AG20443 (cell line): ENCODE measurements at regions not wholly inside any gene's neighbourhood (a gene's known extent, or its start where the extent isn't known, plus 50 kb on each side); places are given as distances from the start of the nearest gene placed in this dataset.
"Not testable (repeated sequence)": the region's sequence is repeated elsewhere in the genome, so short reads cannot be mapped to it uniquely, and the experiment has no call there.

Experiments
- DNase-seq: peaks from one replicate; pipeline ENCODE4 v3.0.0; 2012; ENCODE audit warnings: low spot score, mixed read lengths

DNA sequence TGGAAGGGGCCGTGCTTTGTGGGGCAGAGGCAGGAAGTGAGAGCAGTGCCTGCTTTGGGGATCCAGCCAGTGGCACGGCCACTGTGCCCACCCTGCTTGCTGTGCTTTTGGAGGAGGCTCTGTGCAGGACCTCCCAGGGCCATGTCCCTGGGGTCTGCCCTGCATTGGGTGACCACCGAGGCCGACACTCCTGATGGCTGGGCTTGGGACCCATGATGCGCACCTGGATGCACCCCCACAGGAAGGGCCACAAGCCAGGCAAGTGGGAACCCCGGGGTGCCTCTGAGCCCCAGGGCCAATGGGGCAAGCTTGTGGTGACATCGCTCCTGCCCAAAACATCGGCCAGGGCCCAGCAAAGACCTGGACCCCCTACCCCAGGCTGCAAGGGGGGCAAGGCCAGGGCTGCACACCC lies 738.6 kb upstream of the GJE1 start:
- no peak for DNase-seq

DNA sequence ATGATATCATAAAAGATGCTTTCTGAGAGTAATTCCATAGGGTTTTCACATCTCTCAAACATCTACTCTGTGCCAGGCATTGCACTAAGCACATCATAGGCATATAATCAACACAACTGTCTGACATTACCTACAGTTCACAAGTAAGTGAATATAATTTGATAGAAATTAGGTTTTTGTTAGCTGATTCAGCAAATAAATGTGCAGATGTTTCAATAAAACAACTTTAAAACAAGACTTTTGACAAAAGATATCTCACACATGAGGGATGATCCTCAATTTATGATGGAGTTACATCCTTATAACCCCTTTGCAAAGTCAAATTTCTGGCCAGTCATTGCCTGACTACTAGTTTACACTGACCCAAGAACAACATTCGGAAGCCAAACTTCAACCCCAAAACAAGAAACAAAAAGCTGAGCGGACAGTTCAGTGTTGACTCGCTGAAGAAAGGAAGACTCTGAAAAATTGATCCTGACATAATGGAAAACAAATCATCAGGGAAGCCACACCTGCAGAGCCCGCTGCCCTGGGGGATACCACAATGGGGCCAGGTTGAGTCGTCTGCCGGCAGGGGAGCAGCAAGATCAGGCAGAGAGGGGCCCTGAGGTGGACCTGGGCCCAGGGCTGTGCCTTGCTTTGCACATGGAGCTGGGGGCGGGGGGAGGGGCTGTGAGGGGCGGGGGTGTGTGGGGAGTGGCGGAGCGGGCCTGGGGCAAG lies 739.2 kb upstream of the GJE1 start:
- DNase-seq: no peak

DNA sequence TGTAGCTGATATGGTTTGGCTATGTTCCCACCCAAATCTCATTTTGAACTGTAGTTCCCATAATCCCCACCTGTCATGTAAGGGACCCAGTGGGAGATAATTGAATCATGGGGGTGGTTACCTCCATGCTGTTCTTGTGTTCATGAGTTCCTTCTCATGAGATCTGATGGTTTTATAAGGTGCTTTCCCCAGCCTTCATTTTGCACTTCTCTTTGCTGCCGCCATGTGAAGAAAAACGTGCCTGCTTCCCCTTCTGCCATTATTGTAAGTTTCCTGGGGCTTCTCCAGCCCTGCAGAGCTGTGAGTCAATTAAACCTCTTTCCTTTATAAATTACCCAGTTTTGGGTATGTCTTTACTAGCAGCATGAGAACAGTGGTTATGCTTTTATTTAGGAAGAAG lies 741.6 kb upstream of the GJE1 start:
- not testable (repeated sequence) for DNase-seq

DNA sequence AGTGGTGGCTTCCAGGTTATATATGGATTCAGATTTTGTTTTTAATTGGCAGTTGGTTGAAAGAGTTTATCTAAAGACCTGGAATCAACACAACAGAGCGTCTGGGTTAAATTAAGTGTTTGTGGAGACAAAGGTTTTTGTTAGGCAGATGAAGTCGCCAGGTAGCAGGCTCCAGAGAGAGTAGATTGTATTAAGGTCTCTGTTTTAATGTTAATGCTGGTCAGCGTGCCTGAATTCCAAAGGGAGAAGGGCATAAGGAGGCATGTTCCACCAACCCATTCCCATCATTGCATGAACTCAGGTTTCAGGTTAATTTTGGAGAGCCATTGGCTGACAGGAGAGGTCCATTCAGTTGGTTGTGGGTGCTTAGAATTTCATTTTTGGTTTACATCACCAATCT lies 744.1 kb upstream of the GJE1 start:
- DNase-seq: no peak

DNA sequence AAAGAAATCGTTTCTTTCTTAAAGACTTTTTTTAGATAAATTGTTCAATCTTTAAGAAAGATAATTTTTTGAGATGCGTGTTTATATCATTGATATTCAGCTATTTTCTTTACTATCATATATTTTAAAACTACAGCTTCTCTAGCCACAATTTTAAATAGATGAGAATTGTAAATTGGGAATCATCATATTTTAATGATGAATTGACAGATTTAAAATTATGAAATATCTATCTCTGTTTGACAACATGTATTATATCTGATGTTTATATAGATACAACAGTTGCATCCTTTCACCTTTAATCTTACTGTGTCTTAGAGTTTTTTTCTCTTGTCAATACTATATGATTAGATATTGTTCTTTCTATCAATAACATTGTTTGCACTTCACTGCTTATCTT lies 762.3 kb upstream of the GJE1 start:
- no peak for DNase-seq

DNA sequence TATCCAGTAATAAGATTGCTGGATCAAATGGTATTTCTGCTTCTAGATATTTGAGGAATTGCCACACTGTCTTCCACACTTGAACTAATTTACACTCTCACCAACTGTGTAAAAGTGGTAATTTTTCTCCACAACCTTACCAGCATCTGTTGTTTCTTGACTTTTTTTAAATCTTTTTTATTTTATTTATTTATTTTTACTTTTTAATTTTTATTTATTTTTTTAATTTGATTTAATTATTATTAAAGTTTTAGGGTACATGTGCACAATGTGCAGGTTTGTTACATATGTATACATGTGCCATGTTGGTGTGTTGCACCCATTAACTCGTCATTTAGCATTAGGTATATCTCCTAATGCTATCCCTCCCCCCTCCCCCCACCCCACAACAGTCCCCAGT lies 765.9 kb upstream of the GJE1 start:
- not testable (repeated sequence) for DNase-seq

DNA sequence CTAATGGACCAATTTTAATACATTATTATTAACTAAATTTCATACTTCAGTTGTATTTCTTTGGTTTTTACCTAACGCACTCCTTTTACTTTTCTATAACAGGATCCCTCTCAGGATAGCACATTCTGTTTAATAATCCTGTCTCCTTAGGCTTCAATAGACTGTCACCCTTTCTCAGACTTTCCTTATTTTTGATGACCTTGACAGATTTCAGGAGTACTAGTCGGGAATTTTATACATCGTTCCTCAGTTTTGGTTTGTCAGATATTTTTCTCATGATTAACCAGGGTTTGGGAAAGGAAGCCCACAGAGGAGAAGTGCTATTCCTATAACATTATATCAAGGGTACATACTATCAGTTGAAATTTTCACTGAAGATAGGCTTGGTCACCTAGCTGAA lies 768.0 kb upstream of the GJE1 start:
- no peak for DNase-seq

DNA sequence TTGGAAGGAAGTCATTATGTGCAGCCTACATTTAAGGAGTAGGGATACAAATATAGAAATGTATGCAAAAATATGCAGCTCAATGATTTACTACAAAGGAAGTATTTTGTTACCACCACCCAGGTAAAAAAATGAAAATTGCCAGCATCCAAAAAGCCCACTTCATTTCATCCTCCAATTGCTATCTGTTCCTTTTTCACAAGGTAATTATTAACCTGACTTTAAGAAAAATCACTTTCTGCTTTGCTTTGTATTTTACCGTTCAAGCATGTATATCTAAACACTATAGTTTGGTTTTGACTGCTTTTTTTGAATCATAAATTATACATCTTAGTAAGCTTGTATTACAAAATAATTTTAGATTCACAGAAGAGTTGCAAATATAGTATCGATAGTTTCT lies 768.5 kb upstream of the GJE1 start:
- DNase-seq: no peak

DNA sequence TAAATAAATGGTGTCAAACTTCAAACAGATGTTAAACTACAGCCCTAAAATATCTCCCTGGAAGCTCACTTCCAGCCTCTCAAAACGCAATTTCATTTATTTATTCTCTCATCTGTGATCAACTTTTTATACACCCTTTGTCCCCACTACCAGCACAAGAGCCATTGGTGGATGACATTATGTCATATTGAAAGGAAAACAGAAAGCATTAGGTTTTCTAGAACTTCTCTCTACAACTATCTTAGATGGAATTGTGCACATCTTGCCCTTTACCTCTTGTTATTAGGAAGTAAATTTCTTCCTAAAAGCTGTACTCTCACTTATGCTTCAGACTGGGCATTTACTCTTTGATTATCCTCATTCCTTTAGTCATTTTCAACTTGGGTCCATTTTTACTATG lies 771.2 kb upstream of the GJE1 start:
- DNase-seq: no peak

DNA sequence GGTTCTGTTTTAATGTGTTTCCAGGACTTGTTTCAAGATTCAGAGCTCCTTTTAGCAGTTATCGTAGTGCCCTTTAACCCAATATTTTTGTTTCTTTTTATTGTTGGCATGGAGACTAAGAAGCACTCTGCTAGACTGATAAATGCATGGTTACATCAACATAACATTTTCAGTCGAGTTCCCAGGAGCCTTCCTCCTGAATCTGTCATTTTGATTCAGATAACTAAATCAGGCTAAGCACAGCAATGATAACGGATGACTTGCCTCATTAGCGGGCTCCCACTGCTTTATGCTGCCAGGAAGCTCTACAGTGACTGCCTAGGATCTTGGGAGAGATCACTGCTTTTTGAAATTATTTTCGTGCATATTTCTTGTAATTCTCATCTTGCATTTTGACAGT lies 772.8 kb upstream of the GJE1 start:
- peak; percentile 7 for DNase-seq

DNA sequence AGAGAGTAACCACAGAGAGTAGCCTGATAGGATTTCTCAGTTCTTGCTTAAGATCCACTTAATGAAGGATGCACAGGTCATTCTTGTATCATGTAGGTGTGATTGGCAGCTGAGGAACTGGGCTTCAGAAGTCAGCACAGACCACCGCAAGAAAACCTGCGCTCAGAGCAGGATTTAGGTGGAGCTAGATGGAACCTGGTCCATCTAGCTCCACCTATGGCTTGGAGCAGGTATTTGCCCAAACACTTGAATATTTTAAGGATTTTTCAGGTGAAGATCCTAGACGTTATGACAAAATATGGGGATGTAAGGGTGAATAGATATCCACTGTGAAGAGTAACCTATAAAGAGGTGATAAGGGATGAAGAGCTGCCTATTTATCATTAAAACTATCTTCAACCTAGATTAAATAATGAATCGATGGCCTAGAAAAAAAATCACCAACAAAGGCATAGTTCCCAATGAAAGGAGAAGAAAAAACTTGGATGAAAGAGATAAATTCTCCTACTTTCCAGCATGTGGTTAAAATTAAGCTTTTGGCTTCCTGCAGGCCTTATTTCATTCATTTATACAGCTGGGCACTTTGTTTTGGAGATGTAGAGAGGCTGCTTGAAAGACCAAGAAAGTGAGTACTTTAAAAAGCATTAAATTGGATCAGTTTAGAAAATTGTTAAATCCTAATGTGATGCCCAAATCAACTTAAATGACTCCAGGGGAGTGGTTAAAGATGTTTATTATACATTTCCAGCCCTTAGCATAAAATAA lies 778.4 kb upstream of the GJE1 start:
- peak; percentile 6 for DNase-seq

DNA sequence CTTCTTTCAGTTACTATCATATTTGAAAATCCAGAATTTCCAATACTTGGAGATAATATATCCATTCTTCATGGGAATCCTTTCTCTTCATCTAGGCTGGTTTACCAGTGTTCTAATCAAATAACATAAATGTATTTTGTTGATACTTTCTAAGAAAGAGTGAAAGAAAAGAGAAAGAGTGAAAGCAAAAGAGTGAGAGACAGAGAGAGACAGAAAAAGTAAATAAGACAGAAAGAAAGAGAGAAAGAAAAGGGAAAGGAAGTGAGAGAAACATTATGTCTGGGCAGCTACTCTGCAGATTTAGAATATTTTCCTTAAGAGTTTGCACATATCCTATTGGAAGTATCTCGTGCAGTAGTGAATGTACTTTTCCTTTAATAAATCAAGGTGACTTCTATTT lies 781.0 kb upstream of the GJE1 start:
- no peak for DNase-seq

DNA sequence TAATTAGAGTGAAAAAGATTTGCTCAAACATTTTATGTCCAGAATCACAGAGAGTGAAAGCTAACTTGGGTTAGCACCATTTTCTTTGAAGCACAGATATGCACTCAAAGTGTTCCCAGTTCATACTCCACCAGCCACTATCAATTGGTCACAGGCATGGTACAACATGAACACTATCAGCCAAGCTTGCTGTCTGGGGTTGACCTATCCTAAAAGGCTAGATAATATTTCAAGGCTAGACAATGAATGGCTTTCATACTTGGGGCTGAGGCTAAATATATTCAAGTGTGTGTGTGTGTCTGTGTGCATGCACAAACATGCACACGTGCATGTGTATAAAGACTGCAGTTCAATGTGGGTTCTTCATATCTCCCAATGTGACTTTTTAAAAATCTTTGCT lies 783.0 kb upstream of the GJE1 start:
- no peak for DNase-seq

DNA sequence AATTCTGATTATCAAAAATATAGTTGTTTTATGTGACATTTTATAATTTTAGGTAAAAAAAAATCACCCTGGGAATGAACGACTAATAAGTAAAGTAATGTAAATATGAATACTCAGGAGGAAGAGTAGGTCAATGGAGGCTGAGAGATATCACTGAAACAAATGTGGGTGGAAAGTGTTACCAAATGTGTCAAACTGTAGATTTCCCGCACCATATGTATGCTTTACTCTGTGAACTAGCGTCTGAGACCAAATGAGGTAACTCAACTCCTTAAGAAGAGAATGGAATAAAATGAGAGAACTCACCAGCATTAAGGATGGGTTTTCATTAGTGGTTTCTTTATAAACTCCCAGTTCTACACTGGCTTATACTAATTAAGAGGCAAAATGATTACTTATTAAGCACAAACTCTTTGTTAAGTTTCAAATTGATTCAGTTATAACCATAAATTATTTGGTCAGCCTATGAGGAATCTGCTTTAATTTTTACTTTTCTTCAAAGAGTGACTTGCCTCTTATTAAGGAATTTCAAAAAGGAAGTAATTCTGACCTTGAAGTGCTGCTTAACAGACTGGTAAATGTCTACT lies 784.7 kb upstream of the GJE1 start:
- DNase-seq: no peak

DNA sequence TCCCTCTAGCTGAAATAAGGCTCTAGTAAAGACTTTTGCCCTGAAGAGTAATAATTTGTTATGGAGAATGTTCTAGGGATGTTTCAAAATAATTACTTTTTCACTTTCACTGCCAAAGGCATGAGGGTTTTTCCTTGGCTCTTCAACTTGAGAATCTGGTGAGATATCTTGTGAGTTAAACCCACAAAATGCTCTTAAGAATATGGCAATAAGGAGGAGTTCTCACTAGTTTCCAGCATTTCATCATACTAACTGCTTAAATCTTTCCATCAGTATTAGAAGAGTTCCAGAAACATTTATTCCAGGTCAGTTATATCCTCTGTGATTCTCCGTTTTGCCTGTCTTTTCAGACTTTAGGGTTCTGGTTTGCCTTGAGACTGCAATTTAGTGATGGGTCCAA lies 785.6 kb upstream of the GJE1 start:
- DNase-seq: no peak

DNA sequence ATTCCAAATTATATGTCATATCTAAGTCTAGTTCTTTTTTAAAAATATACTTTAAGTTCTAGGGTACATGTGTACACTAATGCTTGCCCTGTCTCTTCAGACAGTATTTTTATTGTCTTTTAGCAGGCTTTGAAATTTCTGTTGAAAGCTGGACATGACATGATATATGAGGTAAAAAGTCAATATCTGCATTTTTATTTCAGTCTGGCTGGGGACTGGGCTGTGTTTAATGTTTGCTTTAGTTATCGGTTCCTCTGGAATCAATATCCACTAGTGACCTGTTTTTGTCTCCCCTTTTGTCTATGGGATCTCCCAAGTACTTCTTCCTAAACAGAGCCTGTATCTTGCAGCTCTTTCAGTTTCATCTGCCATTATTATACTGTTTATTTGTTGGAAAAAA lies 786.2 kb upstream of the GJE1 start:
- no peak for DNase-seq

DNA sequence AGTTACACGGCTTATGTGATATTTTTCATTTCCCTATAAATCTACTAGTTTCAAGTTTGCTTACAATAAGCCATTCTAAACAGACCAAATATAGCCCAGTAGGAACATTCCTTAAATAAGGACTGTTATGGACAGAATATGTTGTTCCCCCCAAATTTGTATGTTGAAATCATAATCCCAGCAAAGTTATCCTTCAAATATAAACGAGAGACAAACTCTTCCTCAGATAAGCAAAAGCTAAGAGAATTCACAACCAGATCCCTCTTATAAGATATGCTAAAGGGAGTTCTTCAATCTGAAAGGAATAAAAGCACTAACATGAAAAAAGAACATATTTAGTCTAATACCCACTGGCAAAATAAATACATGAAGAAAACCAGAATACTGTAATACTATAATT lies 795.5 kb upstream of the GJE1 start:
- no peak for DNase-seq

DNA sequence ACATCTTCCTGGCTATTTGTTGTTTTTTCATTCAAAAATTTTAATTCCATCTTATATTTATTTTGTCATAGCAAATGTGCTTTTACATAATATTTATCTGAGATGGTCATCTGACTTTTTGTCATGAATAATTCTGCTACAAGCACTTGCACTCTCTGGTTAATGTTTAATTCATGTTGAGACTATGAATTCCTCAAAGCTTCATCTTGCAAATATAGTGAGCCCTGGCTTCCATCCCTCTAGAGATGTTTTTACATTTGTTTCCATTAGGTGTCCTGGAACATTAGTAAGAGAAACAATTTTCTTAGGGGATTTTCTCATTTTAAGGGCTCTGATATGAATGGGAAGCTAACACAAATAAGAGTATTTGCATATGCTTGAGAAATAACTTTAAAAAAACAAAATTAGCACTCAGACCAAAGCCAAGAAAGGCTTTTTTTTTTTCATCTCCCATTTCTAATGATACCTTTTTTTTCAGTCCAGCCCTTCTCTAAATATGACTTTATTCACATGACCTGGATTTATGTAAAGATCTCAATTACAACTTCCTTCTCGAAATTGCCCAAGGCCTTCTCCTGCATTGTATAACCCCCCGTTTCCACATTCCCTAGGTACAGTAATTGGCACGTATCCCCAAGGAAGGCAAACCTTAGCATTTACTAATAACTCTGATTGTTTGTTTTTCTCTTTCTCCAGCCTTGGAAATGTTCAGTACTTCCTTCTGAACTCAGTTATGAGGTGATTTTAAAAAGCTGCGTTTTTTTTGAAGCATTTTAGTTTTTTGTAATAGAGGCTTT lies 797.0 kb upstream of the GJE1 start:
- DNase-seq: no peak

DNA sequence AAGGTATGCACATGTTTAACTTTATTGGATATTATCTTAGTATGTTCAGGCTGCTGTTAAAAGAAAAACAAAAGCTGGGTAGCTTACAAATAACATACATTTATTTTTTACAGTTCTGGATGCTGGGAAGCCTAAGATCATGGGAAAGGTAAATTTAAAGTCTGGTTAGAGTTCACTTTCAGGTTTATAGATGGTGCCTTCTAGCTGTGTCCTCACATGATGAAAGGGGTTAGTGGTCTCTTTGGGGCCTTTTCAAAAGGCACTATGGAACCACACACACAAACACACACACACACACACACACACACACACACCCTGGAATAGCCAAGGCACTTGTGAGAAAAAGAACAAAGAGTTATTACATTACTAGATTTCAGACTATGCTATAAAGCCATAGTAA lies 805.8 kb upstream of the GJE1 start:
- DNase-seq: no peak

DNA sequence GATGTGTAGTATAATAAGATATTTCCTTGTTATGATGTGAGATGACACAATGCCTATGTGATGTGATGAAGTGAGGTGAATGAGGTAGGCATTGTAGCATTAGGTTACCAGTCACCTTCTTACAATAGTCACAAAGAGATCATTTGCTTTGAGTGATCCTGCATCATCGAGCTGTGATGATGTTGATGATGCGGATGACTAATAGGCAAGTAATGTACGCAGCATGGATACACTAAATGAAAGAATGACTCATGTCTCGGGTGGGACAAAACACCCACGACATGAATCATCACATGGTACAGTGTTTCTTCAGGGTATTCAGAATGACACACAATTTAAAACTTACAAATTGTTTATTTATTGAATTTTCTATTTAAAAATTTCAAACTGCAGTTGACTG lies 806.3 kb upstream of the GJE1 start:
- peak; percentile 86 for DNase-seq

DNA sequence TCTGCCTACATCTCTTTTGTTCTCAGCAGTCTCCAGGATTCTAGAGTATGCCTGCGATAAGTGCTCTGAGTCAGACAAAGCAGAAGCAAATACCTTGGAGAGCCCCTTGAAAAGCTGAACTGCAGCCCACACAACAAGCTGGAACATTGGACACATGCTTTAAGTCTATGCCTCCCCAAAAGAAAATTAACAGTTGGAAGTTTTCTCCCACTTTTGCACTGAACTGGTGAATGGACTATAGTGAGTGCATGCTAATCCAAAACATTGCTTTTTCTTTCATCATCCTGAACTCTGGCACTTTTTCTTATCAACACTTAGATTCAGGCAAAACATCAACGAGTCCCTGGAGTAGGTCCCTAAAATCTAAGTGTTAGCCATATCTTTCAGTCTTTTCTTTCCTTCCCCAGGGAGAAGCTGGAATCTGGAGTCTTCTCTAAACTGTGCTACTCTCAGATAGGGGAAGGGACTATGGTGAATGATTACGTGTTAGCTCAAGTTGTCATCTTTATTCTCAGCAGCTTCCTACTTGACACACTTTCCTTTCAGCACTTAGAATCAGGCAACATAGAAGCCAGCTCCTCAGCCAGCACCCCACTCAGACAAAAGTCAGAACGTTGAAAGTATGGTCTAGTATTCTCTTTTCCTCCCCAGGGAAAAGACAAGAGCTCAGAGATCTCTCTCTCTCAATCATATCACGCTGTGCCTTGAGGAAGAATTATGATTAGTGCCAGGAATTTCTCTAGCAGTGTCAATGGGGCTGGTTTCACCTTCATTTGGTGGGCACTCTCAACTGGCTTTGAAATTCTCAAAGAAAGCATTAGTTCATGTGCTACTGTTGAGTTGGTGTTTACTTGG lies 811.0 kb upstream of the GJE1 start:
- DNase-seq: peak; percentile 15

DNA sequence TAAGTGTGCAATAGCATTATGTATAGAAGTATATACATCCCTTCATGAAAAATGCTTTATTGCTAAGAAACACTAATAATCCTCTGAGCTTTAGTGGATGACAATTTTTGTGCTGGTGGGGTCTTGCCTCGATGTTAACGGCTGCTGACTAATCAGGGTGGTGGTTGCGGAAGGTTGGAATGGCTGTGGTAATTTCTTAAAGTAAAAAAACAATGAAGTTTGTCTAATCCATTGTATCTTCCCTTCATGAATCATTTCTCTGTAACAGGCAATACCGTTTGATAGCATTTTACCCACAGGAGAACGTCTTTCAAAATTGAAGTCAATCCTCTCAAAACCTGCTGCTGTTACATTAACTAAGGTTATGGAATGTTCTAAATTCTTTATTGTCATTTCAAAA lies 816.5 kb upstream of the GJE1 start:
- DNase-seq: no peak
